GM19351 (cell line): ENCODE measurements at regions not wholly inside any gene's neighbourhood (a gene's known extent, or its start where the extent isn't known, plus 50 kb on each side); places are given as distances from the start of the nearest gene placed in this dataset.

Experiments
- ATAC-seq: cut with Tn5 transposase; IDR thresholded peaks from one replicate; pipeline ENCODE4 v1.9.1; 2021; ENCODE audit warnings: mild to moderate bottlenecking, moderate library complexity; ENCODE audit not compliant: unreplicated experiment

DNA sequence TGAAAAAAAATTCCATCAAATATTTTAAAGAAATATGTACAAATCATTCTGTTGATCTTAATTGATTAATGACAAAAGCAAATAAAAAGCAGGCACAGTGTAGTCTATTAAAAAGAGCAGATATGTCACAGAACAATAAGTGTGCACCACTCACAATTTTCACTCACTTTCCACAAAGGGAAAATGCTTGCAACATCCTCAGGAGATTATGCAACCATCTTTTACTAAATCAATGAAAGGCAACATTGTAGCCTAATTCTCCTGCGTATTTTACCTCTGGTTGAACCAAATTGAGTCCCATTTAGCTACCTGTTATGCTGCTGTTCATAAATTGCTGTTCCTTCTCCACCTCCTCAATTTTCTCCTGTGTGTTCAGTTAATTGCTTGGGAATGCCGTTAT, 1346.8 kb upstream of the PIK3C3 start:
- ATAC-seq = no peak

DNA sequence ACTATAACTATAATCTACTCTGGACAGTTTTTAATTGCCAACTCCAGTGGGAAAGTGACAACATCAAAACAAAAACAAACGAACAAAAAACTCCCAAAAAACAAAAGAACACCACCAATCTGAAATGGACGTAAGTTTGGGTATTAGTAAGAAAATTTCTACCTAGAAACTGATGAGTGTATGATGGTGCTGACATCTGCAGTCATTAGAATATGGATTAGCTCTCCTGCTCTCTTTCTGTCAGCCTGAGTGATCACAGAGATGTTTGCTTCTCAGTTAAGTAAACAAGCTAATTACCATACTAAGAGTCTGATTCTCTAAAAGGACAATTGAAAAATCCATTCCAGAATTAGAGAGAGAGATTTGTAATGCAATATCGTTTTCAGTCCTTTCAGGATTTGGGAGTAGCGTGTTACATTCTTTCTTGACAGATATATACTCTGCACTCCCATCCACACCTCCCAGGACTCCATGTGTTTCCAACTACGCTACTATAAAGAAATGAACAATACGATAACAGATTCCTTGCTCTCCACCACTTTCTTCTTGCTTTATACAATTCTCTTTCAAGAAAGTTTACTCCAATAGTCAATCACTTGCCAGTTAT, 1347.4 kb upstream of the PIK3C3 start:
- no peak for ATAC-seq

DNA sequence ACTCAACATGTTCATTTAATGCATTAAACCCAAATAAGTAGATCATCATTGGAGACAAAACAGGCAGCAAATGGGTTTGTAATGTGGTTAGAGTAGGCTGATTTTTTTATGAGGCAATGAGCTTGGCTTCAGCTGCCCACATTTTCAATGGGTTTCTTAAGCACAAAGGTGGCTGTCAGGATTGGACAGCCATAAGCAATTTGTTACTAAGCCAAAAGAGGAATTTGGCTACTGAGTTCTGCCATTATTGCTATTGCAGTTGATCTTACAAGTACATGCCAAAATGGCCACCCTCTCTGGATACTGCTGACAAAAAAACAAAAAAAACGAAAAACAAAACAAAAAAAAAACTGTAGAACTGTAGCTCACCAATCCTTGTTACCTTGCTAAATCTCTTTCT, 1348.0 kb upstream of the PIK3C3 start:
- ATAC-seq = no peak

DNA sequence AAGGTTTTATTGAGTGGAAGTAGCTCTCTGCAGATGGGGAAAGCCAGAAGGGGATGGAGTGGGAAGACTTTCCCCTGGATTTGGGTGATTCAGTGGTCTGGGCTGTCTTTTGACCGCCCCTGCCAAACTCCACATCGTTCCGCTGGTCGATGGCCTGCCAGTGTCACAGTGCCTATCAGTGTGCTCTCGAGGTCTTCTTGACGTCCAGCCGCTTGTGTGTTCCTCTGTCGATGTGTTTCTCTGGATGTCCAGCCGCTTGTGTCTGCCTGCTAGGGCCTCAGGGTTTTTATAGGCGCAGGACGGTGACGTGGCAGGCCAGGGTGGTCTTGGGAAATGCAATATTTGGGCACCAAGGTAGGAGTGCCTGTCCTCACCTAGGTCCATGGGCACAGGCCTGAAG, 1371.4 kb upstream of the PIK3C3 start:
- ATAC-seq = no peak

DNA sequence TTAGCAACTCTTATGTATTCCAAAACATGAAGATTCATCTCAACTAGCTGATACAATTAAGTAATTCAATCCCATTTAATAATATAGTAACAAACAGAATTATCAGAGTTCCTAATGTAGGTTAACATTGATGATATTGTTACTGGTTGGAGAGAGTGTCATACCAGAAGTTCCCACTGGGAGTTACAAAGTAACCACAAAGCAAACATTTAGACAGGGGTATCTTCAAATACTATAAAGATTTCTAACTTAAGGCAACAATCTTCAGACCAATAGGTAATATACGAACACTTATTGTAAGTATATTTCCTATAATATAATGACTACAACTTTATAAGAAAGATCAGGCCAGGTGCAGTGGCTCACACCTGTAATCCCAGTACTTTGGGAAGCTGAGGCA, 1372.9 kb upstream of the PIK3C3 start:
- no peak for ATAC-seq

DNA sequence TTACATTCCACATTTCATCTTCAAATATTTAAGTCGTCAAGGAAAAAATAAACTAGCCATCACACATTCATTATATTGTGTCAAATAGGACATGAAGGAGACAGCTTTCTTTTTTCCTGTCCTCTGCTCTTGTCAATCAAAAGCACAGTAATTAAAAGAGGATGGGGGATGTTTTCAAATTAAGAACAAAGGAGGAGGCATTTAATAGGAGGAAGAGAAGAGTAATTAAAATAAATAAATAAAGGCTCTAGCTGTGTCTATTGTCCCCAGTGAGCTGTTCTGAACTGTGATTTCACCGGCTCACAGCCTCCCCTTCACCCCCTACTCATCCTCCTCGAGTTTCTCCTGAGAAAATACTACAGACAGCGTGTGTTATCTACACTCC, 1377.1 kb upstream of the PIK3C3 start:
- ATAC-seq = no peak

DNA sequence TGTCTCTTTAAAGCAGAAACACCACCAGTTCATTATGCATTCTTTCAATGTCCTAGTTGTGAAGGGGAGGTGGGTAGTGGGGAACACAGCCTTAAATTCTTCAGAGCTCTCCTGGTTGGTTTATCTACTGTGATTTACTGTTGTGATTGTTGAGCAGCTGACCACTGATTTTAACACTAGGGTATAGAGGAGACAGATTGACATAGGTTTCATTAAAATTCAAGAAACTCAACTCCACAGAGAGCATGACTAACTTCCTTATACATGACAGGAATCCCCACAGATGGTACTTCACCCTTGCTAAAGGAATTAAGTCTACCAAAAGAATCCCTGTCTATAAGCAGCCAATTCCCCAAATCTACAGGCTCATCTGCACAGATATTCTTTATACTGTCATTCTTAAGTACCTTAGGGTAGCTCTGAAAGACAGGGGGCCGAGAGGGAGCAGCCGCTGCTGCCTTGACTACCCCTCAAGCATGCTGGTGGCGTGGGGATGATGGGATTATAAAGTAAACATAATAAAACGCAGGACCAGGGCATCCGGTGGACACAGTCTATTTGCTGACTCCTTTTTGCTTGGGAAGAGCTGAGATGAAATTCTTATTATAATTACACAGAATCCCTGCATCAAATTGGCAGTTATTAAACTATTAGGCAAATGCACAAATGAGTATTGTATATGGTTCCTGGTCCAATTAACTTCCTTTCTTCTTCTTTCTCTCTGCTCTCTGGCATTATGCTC, 1377.6 kb upstream of the PIK3C3 start:
- ATAC-seq = no peak

DNA sequence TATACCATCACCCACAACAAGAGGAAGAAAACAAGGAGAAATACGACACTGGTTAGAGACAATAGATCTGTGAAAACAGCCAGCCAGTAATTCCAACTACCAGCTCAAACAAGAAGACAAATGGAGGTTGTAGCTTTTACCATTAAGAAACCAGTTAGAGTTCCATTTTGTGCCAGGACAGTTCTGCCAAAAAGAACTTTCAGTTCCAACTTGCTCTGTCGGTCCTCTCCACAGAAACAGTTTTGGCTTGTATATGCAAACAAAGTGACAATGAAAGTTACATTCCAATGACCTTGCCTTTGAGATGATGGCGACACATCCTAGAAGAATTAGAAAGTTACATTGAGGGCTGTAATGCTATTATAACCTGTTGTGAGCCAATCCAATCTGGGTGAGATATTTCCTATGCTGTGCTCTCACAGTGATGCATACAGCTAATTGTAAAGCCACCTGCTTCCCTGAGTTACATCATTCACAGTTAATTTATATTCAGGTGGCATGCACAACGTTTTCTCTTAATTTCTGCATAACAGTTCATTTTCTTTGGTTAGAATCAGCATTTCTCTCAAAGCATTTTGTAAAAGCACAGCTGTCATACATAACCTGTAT, 1378.4 kb upstream of the PIK3C3 start:
- no peak for ATAC-seq

DNA sequence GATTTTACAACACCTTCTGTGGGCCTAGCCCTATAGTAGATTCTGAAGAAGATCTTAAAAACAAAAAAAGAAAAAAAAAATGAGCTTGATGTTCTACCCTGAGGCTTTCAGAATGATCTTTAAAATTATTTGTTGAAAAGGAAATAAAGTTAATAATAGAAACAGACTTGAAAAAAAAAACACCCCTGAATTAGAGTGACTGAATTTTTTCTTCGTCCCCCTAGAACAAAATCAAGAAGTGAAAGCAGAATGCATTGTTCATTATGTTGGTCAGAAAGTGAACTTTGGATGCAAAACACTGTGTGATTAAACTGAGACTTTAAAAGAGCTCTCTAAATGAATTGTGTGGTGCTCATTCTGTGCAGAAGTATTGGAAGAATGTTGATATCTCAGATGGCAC, 1384.4 kb upstream of the PIK3C3 start:
- no peak for ATAC-seq

DNA sequence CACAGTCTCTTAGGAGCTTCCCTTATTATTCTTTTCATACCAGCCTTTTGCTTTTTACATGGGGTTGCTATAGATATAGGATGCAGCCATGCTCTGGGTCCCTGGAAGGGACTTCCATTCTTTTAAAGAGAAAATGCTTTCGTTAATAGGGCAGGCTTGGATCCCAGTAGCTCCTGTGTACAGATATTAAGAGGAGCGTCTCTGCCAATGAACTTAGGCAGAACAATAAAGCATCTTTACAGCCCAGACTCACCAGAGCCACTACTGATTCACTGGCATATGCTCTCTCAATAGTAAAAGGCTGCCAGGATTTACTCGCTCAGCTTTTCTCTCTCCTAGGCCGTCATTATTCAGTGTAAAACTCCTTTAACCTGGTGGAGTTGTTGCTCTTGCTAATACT, 1385.4 kb upstream of the PIK3C3 start:
- ATAC-seq = no peak

DNA sequence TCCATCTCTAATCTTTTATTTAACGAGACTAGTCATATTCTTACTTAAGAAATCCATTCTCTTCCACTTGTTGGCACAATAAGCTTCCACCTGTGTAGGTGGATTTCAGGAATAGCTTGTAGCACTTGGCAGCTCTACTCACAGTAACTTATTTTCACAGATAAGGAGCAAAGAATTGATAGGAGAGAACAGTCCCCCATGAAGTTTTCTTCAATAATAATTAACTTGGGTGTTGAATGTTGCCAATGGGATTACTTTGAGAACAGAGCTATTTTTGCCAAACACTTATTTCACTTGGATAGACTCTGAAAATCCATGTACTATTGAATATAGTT, 1388.6 kb upstream of the PIK3C3 start:
- no peak for ATAC-seq

DNA sequence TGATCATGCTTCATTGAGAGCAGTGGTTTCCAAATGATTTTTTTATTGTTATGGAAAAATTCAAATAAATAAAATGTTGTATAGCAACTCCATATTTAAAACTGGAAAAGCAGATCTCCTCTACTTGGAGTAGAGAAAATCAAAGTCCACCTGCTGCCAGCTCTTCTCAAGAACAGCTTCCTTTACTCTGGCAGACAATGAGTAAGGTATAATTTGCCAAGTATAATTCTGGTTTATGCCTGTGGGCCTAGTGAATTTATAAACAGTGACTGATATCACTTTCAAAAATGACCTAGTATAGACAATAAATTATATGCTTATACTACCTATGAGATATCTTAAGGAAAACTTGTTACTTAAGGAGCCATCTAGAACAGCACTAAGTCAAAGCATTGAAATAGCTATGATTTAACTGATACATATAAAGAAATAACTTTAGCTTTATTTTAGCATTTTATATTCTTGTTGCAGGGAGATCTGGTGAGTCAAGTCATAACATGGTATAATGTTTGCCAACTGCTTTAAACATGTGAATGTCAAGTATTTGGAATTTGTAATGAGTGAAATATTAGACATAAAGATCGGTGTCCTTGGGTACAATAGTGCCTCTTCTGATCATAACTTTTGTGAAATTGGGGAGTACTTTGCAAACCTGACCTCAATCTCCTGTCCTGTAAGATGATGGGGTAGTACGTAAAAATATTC, 1389.1 kb upstream of the PIK3C3 start:
- ATAC-seq = no peak

DNA sequence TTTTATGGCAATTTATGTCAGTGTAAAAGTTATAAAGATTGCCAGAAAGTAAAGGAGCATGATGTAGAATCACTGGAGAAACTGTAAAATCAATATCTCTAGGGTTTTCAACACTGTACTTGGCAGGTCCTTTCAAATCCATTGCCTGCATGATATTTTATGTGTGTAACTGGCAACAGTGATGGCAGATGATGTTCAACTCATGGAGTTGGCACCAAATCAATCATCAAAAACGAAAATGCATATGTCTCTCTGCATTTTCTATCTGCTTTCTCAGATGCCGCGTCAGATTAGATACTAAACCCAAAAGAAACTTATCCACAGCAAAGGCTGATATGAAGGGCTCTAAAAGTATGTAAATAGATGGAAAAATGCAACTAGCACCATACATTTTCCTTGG, 1395.5 kb upstream of the PIK3C3 start:
- no peak for ATAC-seq

DNA sequence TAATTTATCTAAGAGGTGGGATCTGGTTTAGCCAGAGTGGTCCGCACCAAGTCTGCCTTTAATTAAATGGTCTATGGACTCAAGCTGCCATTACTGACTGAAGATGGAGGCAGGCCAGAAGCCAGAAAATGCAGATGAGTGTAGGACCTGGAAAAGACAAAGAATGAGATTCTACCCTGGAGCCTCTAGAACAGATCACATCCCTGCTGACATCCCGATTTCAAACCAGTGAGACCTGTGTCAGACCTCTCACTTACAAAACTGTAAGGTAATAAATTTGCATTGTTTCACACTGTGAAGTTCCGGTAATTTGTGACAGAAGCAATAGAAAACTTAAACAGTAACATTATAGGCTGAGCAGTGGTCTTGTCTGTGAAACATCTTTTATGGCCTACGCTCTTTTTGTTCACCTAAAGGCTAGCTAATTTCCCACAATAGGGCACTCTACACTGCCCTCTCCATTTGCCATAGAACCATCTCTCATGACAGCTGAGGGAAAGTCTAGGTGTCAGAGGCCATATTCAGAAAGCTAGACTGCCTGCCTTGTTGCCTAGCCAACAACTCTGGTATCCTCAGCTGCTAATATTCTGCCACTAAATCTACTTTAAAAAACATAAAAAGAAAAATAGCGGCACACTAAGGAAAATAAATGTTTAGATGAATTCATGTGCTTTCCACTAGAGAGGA, 1396.2 kb upstream of the PIK3C3 start:
- ATAC-seq = no peak

DNA sequence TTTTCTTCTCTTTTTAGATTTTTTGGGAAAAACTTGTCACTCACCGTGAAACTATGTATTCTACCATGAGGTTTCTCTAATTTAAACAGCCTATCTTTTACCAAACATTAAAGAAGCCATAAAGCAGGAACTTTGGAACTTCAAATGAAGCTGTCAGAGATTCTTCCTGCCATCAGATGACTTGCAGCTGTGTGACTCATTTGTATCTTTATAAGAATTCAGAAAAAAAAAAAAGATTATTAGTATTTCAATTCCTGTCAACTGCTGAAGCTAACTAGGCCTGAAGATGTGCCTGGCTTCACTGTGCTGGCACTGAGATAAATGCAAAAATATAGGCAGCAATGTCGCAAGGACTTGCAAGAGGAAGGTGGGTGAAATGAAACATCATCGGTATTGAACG, 1399.1 kb upstream of the PIK3C3 start:
- ATAC-seq = no peak

DNA sequence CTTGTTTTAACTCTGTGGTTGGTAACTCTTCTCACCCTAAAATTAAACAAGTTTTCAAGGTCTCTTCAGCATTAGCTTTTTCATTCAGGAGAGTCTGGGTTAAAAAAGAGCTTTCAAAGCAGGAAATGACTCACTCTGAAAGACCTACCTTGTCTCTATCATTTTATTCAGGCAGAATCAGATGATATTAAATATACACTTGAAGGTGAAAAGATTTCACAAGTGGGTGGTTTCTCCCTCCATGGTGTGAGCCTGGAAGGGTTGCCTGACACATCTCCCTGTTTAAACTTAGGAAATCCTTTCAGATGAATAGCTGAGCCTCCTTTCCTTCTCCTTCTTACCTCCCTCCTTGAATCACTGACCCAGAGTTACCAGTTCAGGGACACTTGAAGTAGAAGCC, 1402.0 kb upstream of the PIK3C3 start:
- no peak for ATAC-seq

DNA sequence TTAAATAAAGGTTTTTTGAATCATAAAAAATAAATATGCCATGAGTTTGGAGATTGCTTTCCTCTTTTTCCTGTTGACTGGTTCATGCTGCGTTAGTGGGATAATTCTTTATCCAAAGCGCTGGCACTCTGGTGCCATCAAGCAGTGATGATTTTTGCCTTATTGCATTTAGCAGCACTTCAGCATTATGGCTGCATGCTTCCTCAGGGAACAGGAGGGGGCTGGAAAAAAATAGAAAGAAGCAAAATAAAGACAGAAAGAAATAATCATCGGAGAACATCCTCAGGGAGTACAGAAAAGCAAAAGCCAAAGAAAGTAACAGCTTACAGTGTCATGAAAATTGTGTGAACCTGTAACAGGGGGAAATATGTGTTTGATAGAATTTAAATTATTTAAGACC, 1408.2 kb upstream of the PIK3C3 start:
- ATAC-seq = no peak

DNA sequence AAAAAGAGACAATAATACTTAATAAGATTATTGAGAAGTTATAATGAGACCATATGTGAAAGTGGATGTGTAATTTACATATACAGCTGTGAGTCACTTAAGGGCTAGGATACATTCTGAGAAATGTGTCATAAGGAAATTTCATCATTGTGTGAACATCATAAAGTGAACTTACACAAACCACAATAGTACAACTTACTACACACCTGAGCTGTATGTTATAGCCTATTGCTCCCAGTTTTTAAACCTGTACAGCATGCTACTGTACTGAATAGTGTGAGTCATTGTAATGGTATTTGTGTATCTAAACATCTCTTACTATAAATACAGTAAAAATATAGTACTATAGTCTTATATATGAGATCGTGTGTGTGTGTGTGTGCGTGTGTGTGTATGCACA, 1420.3 kb upstream of the PIK3C3 start:
- no peak for ATAC-seq

DNA sequence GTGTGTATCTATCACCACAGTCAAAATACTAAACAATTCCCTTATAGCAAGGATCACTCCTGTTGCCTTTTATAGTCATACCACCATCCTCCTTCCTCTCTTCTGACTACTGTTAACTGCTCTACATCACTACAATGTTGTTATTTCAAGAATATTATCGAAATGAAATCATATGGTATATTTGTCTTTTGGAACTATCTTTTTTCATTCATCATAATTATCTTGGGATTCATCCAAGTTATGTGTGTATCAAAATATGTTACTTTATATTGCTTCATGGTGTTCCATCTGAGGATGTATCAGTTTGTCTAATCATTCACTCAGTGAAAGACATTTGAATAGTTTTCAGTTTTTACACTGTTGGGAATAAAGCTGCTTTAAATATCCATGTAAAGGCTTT, 1423.0 kb upstream of the PIK3C3 start:
- no peak for ATAC-seq

DNA sequence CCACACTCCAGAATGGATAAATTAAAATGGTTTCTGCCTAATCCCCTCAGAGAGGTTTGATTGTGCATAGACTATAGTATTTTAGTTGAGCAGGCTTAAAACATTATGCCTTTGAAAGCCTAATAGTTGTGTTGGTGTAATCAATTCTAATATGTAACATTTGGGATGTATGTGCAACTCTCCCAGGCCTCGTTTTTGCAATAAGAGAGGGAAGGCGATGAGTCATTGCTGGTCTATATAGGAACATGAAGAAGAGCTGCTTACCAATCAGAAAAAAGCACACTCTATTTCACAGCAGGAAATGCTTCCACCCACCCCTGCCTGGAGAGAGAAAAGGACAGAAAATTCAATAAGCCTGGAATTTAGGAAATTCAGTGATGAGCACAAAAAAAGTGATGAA, 1424.0 kb upstream of the PIK3C3 start:
- no peak for ATAC-seq

DNA sequence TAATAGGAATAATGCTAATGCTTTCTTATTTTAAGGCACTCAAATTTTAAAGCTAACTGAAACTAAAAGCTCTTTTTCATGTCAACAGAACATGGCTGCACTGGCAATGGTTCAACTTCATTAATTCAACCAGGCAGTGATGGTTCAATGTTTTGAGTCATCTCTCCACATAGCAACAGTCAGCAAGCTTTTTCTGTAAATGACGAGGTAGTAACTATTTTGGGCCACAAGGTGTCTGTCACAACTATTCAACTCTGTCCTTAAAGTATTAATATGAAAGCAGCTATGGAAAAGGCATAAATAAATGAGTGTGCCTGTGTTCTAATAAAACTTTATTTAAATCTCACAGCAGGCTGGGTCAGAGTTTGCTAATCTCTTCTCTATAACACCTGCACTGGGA, 1425.6 kb upstream of the PIK3C3 start:
- ATAC-seq = no peak

DNA sequence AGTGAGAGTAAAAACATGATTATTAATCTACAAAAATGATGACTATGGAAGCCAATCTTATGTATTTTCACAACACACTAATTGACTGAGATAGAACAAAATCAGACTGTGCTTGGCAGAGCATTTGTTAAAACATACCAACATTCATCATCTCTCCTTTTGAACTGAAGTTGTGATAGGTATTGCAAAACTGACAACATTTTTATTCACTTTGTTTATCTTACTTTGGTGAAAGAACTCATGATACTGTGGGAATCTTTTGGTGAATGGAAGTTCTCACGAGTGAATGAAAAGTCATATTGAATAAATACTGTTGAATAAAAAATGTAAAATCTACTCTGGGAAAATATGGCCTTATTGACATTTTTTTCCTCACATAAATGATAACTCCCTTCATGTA, 1430.2 kb upstream of the PIK3C3 start:
- ATAC-seq = no peak
